Esophagus squamous epithelium (tissue), 4 donors: ENCODE measurements at regions not wholly inside any gene's neighbourhood (a gene's known extent, or its start where the extent isn't known, plus 50 kb on each side); places are given as distances from the start of the nearest gene placed in this dataset.

ENCODE experiments used
- POLR2A ChIP-seq, 4 donors: fragments of 450-650 bp; IDR thresholded peaks; one replicate each; pipeline ENCODE4 v1.6.1; 2017; ENCODE audit warnings: antibody characterized with exemption in 4 of 4, mild to moderate bottlenecking in 4 of 4, moderate library complexity in 3 of 4
- TF ChIP-seq, protein P1 (sequence below), 6 experiments: fragments of 450-650 bp in 4 of 6; fragments of 200-600 bp in 2 of 6; sonication (generic) in 2 of 6; IDR thresholded peaks; one replicate each; pipeline ENCODE4 v1.5.1; 2016 to 2019; ENCODE audit warnings: antibody characterized with exemption in 6 of 6, mild to moderate bottlenecking in 4 of 6, moderate library complexity in 4 of 6

DNA sequence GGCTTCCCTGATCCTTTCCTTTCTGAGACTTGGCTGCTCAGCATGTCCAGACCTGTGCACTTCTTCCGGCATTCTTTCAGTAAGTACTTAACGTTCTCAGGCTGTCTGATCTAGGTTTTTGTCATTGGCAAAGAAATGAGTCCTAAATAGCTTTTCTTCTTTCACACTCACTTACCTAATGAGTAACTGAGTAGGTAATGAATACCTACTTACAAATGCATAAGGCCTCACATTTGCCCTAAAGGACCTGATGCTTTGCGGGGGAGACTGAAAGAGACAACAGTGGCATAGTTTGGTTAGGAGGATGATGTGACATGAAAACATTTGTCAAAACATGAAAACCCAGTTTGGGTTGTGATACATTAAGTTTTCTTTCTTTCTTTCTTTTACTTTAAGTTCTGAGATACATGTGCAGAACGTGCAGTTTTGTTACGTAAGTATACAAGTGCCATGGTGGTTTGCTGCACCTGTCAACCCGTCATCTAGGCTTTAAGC, 516.7 kb upstream of the CFAP20DC start:
- TF ChIP-seq POLR2A (IDR thresholded peaks at IDR 0.05) = no peak
- TF ChIP-seq, protein P1, sequence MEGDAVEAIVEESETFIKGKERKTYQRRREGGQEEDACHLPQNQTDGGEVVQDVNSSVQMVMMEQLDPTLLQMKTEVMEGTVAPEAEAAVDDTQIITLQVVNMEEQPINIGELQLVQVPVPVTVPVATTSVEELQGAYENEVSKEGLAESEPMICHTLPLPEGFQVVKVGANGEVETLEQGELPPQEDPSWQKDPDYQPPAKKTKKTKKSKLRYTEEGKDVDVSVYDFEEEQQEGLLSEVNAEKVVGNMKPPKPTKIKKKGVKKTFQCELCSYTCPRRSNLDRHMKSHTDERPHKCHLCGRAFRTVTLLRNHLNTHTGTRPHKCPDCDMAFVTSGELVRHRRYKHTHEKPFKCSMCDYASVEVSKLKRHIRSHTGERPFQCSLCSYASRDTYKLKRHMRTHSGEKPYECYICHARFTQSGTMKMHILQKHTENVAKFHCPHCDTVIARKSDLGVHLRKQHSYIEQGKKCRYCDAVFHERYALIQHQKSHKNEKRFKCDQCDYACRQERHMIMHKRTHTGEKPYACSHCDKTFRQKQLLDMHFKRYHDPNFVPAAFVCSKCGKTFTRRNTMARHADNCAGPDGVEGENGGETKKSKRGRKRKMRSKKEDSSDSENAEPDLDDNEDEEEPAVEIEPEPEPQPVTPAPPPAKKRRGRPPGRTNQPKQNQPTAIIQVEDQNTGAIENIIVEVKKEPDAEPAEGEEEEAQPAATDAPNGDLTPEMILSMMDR (IDR thresholded peaks at IDR 0.05) = no peak
